Ramos (cell line): ENCODE measurements at regions not wholly inside any gene's neighbourhood (a gene's known extent, or its start where the extent isn't known, plus 50 kb on each side); places are given as distances from the start of the nearest gene placed in this dataset.

Experiments used
- in situ Hi-C: fragments of 300-500 bp; cut with MboI; formaldehyde crosslinking; loops from one replicate; pipeline ENCODE4 v1.14.3; 2022; ENCODE audit warnings: low sequenced_read_pairs; ENCODE audit not compliant: unreplicated experiment

DNA sequence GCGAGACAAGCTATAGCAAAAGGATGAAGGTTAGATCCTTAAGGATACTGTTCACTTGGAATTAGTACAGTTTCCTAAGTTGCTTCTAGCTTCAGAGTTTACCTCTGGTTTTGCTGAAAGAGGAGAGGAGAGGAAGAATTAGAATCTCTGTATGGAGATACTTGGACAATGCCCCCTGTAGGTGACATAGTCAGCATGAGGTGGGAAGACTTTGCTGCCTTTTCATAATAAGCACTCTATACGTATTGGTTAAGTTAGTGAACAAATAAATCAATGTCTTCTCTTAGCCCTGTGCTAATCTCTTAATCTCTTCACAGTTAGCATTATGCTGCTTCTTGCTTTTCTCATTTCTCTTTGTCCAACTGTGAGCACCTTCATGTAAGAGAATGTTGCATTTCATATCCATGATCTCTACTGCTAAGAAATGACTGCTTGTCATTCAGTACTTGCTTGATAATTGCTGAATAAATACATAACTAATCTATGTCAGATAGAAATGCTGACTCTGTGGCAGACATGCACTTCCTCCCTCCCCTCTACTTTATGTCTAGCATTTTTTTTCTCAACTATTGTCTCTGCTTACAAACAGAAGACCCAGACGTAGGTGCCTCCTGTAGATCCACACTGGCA, 527.2 kb downstream of the GBA3 start:
- in situ Hi-C loops, result no loop called here

DNA sequence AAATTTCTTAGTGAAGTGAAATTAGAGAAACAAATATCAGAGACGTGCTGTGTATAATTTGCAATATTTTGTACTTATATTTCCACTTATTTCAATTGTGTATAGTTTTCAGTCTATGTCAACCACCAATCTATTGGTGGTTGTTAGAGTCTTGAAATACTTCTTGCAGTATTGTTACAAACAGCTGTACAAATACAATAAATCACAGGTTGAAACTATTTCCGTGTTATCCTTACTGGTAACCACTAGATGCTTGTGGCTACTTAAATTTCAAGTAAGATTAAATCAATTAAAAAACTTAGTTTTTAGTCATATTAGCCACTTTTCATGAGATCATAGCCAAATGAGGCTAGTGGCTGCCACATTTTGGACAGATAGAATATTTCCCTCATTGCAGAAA, 520.5 kb downstream of the GBA3 start:
- in situ Hi-C loops, result no loop called here

DNA sequence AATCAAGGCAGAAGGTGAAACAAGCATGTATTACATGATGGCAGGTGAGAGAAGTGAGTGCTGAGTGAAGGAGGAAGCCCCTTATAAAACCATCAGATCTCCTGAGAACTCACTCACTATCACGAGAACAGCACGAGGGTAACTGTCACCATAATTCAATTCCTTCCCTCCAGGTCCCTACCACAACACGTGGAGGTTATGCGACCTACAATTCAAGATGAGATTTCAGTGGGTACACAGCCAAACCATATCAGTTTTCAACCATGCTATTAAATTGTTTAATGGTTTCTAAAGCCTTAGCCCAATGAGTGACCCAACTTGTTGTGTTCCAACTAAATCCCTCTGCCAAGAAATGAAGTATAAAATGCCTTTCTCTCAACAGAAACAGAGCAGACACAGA, 519.8 kb downstream of the GBA3 start:
- in situ Hi-C loops, result no loop called here

DNA sequence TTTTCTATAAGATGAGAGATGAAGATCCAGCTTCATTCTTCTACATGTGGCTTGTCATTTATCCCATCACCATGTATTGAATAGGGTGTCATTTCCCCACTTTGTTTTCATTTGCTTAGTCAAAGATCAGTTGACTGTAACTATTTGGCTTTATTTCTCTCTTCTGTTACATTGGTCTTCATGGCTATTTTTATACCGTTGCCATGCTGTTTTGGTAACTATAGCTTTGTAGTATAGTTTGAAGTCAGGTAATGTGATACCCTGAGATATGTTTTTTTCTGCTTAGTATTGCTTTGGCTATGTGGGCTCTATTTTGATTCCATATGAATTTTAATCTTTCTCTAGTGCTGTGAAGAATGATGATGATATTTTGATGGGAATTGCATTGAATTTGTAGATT, 514.3 kb downstream of the GBA3 start:
- in situ Hi-C loops, result no loop called here

GRCh38 chr4:23202712-23203247, 510.0 kb downstream of the GBA3 start:
- in situ Hi-C loops, result no loop called here

DNA sequence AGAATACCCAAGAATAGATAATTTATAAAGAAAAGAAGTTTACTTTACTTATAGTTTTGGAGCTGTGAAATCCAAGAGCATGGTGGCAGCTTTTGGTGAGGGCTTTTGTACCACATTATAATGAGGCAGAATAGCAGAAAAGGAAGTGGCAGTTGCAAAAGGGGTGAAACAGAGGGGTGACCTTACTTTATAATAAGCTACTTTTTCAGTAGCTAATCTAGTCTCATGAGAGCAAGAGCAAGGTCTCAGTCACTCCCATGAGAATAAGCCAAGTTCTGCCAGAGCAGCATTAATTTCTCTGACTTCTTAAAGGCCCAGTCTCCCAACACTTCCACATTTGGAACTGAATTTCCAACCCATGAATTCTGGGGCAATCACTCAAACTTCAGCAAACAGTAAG, 502.0 kb downstream of the GBA3 start:
- in situ Hi-C loops, result no loop called here

DNA sequence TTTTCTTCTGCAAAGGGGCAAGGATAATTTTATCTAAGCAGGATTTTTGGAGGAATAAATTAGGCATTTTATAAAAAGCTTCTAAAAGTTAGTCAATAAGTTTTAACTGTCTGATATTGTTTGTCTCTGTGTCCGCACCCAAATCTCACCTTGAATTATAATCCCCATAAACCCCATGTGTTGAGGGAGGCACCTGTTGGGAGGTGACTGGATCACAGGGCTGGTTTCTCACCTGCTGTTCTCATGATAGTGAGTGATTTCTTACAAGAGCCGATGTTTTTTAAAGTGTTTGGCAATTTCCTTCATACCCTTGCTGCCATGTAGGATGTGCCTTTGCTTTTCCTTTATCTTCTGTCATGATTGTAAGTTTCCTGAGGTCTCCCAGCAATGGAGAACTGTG, 481.4 kb downstream of the GBA3 start:
- in situ Hi-C loops, result no loop called here

DNA sequence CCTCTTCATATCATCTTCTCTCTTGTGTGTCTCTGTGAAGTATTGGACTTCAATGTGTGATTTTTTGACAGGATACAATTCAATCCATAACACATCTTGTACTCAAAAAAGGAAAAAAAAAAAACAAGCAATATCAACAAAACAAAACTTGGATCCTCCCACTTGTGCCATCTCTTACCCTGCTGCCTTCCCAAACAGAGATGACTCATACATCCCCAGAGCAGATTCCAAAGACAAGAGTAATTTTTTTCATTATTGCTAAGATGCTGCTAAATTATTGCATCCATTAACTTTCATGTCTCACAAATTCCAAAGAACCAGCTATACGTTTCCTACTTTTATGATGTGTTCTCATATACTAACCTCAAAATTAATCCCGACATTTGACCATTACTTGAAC, 479.2 kb downstream of the GBA3 start:
- in situ Hi-C loops, result no loop called here

- in situ Hi-C loops, result no loop called here
These were observed 477.0 kb downstream of the GBA3 start for GRCh38 chr4:23169608-23170311.

DNA sequence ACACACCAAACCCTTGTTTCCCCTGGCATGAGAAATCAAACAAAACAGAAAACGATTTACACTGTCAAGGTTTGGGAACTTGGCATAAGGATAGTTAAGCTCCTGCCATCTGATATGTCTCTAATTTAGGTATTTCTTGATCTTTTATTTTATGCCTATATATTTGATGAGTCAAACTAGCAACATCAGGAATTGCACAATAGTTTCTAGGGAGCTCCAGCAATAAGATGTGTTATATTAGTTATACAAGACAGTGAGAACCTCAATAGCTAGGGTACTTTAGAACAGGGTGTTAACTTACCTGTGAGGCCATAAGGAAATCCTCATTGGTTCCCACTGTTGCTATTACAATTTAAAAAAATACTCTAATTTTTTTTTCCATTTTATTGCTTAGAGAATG, 474.2 kb downstream of the GBA3 start:
- in situ Hi-C loops, result no loop called here

DNA sequence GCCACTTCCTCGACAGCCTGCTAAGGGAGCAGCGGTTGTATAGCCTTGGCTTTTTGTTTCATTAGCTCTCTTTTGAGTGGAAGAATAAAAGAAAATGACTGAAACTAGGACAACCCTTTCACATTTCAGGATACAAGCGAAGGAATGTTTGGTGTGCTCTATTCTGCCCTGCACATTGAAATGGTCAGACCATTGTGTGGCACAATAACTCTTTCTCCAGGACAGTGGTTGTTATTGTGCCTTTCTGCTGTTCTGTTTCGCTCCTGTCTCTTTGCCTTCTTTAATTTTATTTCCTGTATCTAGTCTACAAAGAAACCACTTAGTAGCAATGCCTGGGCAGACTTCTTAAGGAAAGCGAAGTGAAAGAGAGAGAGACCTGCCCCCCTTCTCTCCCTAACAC, 473.7 kb downstream of the GBA3 start:
- in situ Hi-C loops, result no loop called here

DNA sequence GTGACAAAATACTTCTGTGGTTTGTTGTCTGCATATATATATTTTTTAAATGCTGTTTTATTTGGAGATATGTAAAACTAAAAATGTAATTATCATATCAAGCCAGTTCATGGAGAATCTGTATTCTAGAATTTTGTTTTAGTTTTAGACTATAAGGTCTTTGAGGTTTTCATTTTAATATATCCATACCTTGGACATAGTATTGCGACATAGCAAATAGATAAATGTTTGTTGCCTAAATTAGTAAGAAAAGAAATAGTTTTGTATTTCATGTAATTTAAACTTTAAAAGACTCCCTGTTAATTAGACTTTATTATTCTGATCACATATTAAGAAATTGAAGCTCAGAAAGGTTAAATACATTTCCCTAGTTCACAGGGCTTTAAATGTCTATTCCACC, 472.9 kb downstream of the GBA3 start:
- in situ Hi-C loops, result no loop called here

GRCh38 chr4:23163647-23164436, 471.1 kb downstream of the GBA3 start:
- in situ Hi-C loops, result no loop called here

DNA sequence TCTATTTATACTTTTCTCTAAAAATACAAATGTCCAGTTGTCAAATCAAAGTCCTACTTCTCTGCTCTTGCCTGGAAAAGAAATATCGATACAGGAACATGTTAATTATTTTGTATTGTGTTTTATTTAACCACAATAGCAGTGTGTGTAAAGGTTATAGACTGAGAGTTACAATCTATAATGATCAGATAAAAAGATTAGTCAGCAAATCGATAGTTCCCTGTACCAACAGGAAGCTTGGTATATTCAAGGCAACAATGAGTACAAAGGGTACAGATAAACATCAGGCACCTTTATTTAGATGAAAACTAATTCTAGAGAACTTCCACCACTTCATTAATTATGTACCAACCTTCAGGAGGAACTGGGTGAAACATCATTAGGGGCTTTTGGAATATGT, 469.5 kb downstream of the GBA3 start:
- in situ Hi-C loops, result no loop called here

DNA sequence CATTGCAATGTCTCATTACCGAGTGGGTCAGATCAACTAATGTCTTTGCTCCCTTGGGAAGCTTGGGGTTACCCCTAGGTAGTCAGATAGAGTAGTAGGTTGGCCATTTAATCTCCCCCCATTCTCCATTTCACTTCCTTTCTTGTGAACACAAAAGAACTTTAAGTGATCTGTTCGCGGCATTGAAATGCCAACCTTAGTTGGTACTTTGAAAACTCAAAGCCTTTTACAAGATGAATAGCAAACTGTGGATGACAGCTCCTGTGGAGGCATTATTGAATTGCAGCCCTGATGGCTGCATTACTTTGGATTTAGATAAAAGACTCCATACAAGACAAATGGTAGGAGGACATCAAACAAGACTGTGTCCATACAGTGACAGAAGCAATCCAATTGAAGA, 469.1 kb downstream of the GBA3 start:
- in situ Hi-C loops, result no loop called here

- in situ Hi-C loops, result no loop called here
These were observed 460.3 kb downstream of the GBA3 start for GRCh38 chr4:23153076-23153475.

GRCh38 chr4:23149815-23150214, 457.1 kb downstream of the GBA3 start:
- in situ Hi-C loops, result no loop called here

- in situ Hi-C loops, result no loop called here
These were observed 452.0 kb downstream of the GBA3 start for GRCh38 chr4:23144707-23145106.

GRCh38 chr4:23135792-23136645, 443.3 kb downstream of the GBA3 start:
- in situ Hi-C loops, result no loop called here

DNA sequence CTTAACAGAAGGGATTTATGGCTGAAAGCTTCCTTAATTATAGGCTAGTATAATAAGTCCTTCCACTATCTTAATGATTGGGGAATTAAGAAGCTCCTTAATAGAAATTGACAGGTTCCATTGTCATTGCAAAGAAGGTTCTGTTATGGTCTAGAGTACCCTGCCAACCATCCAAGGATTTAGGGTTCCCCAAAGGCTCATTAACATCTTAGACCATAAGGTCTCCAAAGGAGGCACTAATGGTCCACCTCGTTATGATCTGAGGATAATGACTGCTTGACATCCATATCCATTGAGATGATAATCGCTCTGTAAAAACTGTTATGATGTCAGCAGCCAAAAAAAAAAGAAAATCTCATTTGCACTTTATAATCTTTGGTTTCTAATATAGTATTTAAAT, 441.6 kb downstream of the GBA3 start:
- in situ Hi-C loops, result no loop called here
